ENCODE measurements at regions not wholly inside any gene's neighbourhood (a gene's known extent, or its start where the extent isn't known, plus 50 kb on each side); places are given as distances from the start of the nearest gene placed in this dataset.
"Not testable (repeated sequence)": the region's sequence is repeated elsewhere in the genome, so short reads cannot be mapped to it uniquely, and the experiment has no call there.

DNA sequence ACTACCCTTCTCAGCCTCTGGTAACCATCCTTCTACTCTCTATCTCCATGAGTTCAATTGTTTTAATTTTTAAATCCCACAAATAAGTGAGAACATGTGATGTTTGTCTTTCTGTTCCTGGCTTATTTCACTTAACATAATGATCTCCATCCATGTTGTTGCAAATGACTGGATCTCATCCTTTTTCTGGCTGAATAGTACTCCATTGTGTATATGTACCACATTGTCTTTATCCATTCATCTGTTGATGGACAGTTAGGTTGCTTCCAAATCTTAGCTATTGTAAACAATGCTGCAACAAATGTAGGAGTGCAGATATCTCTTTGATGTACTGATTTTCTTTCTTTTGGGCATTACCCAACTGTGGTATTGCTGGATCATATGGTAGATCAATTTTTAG, 103.0 kb downstream of the CARTPT start:
- not testable (repeated sequence) for DNase-seq

DNA sequence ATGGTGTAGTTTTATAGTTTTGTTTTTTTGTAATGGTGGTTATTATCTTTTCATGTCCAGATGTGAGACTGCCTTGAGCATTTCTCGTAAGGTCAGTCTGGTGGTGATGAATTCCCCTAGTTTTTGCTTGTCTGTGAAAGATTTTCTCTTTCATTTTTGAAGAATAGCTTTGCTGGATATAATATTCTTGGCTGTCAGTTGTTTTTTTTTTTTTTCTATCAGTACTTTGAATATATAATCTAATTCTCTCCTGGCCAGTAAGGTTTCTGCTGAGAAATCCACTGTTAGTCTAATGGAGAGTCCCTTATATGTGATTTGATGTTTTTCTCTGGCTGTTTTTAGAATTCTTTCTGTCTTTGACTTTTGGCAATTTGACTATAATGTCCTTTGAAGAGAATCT, 106.9 kb downstream of the CARTPT start:
- no peak for DNase-seq

DNA sequence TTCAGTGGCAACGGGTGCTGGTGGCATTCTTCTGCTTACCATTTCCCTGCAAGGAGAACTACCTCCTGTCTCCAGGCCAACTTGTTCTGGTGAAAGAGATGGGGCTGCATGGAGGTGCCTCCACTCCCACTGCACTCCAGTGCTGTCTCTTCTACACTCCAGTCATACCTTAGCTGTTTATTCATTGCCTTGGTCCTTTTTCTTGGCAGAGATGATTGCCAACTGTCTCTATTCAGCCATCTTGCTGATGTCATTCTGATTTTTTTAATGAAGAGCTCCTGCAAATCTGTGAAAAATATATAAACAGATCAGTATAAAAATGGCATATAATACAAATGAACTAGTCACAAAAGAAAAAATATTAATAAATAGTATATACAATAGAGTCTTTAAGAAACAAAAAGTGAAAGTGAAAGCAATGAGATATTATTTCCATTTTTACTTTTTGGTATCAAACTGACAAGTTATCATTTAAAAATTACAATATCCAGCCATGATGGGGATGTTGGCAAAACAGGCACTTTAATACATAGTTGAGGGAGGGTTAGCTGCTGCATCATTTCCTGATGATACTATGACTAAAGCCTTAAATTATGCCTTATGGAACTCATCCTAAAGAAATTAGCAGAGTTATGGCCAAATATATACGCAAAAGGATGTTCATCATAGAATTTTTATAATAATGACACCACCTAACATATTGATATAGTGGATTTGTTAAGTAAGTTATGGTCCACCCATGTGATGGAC, 109.4 kb downstream of the CARTPT start:
- DNase-seq, result no peak

DNA sequence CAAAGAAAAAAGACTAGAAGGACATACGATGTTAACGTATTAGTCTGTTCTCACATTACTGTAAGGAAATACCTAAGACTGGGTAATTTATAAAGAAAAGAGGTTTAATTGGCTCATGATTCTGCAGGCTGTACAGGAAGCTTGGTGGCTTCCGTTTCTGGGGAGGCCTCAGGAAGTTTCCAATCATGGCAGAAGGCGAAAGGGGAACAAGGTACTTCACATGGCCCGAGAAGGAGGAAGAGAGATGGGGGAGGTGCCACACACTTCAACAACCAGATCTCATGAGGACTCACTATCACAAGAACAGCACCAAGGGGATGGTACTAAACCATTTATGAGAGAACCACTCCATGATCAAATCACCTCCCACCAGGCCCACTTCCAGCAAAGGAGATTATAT, 110.1 kb downstream of the CARTPT start:
- no peak for DNase-seq

DNA sequence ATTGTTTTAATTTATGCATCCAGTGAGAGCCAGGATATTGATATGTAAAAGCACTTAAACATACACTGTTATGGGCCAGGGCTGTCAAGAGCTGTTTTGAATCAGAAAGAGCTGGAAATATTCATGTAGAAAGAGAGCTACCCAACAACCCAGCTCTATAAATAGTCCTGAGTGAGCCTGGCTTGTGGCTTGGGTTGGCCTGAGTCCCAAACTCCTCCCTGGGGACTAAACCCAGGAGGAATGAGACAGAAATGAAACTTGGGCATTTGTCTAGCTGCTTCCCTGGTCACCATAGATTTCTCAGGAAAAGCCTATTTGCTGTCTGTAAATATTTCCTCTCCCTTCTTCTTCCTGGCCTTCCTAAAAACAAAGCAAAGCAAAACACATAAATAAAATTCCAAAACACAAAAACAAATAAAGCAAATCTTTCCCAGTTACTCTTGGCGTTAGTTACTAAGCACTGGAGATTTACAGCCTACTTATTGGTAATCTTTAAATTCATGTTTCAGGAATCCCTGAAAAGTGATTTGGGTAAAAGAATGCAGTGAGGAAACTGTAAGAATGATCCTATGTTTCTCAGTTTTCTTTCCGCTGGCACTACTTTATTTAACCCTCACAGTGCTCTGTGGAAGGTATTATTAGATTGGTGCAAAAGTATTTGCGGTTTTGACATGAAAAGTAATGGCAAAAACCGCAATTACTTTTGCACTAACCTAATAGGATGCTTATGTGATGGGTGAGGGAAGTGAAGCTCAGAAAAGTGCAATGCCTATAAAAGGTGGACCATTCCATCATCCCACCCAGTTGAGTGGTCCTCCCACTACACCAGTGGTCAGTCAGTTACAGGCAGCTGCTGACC, 111.8 kb downstream of the CARTPT start:
- peak; percentile 86 for DNase-seq

DNA sequence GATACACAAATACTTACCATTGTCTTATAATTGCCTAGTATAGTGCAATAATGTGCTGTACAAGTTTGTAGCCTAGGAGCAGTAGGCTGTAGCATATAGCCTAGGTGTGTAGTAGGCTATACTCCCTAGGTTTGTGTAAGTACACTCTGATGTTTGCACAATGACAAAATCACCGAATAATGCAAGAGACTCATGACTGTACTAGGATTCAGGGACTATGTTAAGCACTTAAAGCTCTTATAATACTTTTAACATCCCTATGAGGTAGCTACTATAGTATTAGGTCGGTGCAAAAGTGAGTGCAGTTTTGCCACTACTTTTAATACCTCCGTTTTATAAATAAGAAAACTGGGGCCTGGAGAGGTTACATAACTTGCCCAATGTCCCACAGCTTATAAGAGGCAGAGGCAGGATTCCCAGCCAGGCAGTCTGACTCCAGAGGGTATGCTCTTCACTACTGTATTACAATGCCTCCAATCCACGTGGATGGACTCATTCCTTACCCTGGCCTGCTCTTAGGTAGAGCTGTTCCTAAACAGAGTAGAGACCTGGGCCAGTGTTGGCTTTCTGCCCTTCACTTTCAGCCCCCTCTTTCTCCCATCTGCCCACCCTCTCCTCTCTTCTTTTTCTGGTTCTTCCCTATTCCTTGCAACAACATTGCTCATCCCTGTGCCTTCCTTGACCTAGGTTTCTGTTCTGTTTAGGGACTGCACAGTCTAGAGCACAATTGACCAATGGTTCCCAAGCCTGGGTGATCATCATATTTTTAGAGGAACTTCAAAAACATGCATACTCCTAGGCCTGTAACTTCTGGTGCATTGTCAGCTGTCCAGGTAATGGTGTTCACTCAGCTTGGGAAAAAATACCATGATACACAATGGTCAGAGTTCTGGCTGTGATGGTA, 114.0 kb downstream of the CARTPT start:
- DNase-seq, result no peak

DNA sequence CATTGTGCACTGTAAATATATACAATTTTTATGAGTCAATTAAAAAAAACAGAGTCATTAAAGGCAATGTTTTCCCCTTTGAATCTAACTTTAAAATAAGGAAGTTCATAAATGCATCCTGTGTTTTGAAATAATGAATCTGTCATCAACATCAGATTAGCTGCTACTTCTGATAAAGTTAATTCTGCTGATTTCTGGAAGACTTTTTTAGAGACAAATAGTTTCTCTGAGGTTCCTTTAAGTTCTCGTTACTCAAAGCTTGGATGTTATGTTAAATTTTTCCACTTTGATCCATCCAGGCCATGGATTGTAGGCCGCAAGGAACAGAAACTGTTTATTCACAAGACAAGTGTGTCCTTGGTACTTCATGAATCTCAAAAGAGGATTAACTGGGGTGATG, 115.5 kb downstream of the CARTPT start:
- no peak for DNase-seq

DNA sequence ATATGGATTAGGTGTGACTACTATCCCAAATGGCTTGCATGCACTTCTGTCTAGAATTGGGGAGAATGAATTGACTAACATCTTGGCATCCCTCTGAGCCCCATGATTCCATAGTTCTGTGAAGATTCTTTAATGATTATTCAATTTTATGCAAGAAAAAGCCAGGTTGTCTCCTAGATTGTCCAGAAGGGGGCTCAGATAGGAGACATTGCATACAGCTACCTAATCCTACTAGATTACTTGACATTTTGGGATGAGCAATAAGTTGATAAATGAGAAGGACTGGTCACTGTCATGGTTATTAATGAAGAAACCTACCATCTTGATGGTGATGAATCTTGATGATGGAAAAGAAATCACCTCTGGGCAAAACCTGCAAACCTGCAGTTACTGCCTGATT, 117.0 kb downstream of the CARTPT start:
- no peak for DNase-seq

DNA sequence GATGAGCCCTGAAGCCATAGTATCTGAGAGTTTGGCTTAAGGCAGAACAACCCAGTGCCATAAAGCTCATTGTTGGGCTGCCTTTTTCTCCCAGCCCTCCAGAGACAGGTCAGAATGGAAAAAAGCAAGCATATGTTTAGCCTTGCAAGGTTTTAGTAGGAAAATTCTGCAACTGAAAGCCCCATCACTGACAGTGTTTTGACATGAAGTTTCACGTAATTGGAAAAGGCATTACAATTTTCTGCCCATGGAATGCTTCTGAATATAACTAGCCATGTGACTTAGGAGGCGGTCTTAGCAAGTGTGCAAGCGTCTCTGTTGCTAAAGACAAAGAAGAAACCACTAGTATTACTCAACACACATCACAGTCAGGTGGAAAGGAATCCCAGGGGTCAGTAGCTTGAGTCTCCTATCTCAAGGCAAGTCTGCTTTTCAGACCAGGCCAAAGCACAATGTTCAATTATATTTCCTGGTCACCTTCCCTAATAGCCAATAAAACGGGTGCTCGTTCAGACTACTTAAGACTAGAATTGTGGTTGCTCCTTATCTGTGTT, 117.6 kb downstream of the CARTPT start:
- no peak for DNase-seq

DNA sequence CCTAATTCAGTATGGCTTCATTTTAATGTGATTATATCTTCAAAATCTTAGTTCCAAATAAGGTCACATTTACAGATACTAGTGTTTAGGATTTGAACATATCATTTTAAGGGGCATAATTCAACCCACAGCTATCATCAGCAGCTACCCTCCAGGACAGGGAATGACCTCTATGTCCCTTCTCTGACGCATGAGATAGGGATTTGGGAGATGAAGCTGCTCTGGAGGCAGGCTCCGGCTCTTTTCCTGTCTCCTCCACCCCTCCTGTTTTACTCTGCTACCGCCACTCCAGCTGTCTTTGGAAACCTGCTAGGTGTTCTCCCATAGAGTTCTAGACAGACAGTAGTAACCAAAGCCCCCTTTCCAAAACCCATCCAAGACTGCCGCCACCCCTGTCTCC, 119.2 kb downstream of the CARTPT start:
- DNase-seq, result no peak

DNA sequence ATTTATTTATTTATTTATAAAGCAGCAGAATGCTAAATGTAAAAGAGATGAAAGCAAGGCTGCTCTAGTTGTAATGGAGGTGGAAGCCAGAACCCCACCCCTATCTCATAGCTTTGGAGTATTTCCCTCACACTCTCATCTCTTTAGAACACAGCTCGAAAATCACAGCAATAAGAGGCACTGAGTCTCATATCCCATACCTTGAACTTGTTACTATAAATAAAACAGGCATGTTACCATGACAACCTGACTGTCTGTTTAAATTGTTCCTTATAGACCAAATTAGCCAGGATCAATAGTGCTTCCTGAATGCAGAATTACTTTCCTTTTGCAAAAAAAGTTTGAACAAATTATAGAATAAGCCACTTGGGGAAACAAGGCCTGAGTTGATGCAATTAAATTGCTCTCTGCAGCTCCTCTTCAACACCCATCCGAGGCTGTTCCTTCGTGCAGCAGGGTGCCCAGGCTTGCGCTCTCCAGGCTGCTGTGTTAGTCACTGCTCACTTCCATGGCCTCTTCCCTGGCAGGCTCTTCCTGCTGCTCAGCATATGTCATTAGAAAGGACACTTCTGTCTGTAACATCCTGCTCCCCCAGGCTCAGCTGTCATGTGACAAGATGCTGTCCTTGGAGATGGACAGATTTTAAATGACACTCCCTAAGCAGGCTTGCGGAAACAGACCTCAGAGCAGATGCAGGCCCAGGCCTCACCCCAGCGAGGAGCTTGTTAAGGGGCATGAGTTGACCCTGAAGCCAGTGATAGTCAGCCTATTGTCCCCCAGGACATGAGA, 120.2 kb downstream of the CARTPT start:
- no peak for DNase-seq

DNA sequence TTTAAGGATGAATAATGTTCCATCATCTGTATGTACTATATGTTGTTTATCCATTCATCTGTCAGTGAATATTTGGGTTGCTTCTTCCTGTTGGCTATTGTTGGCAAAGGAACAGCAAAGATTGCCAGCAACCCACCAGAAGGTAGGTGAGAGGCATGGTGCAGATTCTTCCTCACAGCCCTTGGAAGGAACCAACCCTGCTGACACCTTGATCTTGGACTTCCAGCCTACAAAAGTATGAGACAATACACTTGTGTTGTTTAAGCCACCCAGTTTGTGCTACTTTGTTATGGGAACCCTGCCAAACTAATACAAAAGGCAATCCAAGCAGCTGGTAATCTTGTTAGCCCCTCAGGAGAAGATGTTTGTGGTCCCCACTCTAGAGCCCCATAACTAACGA, 122.0 kb downstream of the CARTPT start:
- no peak for DNase-seq

DNA sequence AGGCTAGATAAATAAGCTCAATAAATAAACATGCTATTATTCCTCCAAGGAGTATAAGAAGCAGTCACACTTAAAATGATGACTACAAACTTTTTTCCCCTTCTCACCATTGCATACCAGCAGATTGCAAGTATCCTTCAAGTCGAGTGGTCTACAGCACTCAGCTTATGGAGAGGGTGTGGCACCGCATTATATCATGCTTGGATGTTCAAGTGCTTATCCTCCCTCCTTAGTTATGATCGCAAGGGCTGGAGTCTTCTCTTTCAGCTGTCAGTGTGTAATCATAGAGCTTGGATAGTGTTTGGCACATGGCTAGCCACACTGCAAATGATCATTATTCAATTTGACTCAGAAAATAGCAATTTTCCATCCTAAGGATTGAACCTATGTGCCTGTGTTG, 124.0 kb downstream of the CARTPT start:
- DNase-seq, result no peak

DNA sequence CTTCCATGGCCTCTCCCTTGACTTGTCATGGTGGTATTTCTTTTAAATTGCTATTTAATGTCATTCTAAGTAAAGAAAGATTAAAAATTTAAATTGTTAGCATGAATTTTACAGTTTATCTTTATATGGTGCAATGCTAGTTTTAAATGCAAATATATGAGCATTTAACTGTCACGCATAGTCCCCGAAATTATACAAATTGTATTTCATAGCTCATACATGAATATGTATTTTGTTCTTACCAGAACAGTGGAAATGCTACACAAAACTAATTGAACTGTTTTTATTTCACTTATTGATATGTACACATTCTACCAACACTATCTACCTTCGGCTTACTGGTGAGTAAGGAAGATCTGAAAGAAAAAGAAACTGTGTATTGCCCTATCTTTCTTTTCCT, 125.8 kb downstream of the CARTPT start:
- no peak for DNase-seq

DNA sequence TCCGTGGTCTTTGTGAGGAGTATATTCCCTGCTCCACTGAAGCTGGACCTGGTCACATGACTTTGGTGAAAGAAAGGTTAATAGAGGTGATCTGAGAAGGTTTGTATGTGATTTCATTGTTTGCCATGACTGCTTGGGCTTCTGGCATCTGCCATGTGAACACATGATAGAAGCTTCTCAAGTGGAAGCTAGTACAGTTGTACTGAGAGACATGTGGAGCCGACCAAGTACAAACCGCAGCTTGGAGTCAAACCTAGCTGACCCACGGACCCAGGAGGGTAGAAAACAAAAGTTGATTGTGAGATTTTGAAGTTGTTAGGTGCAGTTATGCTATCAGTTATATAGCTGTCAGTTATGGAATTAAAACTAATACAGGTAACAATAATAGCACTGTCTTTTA, 140.4 kb downstream of the CARTPT start:
- no peak for DNase-seq

DNA sequence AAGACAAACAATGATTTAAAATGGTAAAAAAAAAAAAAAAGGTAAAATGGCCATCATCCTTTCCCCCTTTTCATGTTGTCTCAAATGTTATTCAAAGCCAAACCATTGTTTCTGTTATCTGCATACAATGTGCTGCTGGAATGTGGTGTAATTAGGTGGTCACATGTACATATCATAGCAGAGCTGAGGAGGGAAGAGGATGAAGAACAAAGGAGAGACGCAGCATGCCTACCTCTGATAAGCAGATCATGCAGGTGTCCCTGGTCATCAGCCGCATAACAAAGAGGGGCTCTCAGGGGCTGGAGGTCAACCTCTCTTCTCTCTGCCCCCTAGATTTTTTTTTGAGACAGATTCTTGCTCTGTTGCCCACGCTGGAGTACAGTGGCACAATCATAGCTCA, 141.0 kb downstream of the CARTPT start:
- DNase-seq, result no peak

DNA sequence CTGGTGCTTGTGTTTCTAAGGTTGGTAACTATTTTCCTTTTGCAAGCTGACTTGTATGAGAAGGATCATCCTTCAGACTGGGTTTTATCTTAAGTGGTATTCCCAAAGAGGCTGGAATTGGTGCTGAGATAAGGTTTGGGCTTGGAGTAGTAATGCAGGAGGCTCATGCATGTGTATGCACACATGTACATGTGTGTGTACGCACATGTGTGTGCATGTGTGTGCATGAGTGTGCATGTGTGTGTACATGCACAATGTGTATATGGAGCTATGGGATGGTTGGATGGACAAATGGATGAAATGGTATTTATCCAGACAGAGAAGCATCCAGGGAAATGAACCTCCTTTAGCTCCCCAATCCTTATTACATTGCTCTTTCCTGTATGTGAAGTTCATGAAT, 142.6 kb downstream of the CARTPT start:
- no peak for DNase-seq

DNA sequence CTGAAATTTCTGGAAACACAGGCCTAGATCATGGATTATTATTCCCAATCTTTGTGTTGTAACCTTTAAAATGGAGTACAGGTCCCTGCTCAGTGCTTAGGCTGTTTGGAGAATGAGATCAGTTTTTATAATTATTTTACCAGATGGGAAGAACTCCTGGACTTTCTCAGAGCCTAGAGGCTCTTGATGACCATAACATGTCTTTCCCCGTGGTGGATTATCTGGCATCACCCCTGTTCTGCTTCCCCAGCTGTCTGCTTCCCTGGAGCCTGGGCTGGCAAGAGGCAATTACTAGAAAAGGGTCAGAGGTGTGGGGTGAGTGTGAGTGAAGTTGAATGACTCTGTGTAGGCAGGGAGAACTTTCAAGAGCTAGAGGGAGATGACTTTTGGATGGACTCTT, 143.0 kb downstream of the CARTPT start:
- no peak for DNase-seq

DNA sequence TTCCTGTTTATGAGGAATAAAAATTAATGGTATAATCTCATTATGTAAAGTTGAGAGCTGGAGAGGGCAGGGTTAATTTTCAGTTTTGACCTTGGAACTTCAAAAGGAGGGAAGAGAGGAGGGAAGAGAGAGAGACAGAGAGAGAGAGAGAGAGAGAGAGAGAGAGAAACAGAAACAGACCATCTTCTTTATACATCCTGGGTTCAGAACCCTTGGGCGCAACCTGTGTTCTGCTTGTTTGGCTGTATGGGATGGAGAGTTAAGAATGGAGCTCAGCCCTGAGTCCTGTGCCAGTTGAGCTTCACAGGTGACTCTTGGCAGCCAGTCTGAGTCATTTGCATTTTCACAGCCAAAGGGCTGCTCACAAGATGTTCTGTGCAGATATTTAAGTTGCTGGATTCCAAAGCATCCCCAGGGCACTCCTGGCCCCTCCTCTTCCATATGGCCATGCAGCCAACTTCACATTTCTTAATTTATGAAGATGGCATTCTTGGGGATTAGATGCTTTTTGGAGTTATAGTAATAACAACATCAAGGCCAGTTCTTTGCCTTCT, 143.5 kb downstream of the CARTPT start:
- DNase-seq, result no peak

DNA sequence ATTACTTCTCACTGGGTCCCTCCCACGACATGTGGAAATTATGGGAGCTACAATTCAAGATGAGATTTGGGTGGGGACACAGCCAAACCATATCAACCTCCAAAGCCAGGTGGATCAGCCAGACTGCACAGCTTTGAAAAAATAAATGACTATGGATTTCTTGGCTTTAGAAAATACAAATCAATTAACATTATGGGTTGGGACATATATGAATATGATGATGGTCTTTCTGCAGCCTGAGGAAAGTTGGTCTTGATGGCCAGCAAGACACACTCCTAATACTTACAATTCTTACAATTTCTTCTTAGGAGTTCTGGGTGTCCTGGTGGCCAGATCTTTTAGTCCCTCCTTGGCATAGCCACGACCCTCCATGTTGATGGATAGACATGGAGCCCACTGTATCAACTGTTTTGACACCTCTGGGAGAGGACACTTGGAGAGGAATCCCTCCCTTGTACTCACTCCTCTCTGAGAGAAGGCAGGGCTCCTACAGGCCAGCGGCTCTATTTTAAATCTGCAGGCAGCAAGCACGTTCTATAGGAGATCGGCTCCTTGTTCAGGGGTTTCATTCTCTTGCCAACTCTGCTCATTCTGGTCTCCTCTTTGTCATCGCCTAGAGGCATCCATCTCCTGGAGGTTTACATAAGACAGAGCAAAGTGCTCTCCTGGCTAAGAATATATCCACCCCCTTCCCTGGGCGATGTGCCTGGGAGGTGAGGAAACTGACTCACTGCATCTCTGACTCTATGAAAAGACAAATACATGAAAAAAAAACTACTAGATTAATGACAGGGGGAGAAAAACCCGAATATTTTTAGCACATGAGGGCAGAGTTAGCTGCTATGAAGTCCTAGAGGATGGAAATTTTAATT, 145.9 kb downstream of the CARTPT start:
- no peak for DNase-seq

All from amniotic stem cell (primary cell).